Kasumi-1 (cell line): ENCODE measurements at regions not wholly inside any gene's neighbourhood (a gene's known extent, or its start where the extent isn't known, plus 50 kb on each side); places are given as distances from the start of the nearest gene placed in this dataset.
"Not testable (repeated sequence)": the region's sequence is repeated elsewhere in the genome, so short reads cannot be mapped to it uniquely, and the experiment has no call there.

Experiments used
- DNase-seq, 2 experiments: peaks; one replicate each; lab custom pipeline; 2025; lab: John Stamatoyannopoulos, UW

DNA sequence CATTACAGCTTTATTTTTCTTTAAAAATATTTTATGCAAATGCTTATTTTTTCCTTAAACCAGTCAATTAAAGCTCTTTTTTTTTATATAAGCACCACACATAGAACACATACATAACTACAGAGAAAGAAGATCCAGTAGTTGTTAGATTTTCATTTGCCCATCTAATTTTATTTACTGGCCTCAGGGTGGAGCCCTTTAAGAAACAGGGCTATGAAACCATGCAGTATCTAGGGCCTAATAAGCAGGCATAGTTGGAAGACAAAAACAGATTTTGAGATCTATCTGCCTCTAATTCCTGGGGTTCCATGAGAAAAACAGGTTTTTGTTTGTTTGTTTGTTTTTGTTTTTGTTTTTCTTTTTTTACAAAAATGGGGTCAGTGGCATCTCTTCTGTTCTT, 120.6 kb downstream of the BCHE start:
- DNase-seq: no peak

DNA sequence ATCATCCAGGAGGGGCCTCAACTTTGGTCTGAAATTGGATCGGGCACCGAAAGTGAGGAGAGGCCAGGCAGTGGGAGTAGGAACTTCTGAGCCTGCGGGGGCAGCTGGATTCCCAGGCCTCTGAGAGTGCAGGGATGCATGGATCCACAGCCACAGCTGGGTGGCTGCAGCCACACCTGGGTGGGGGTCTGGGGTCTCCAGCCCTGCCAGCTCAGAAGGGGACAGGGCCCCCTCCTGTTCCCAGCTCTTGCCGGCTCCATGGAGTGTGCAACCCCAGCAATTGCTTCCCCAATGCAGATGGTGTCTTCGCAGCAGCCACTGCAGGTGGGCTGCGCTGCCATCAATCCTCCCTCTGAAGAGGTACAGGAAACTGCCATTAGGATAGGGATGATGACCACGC, 123.7 kb downstream of the BCHE start:
- no peak for DNase-seq

DNA sequence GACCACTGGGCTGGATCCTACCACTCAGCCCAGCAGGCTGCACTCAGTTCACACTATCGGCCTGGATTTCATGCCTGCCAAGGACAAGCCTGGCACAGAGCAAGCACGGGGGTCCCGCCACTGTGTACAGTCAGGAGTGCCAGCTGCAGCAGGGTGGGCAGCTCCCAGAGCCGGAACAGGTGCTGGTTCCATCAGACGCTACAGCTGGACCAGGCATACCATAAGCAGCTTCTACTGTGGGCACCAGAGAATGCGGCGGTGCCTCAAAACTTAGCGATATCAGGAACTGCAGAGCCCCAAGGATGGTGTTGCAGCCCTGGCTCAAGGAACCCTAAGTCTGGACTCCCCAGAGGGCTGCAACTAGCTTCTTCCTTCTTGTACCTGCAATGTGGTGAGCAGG, 124.8 kb downstream of the BCHE start:
- DNase-seq: no peak

DNA sequence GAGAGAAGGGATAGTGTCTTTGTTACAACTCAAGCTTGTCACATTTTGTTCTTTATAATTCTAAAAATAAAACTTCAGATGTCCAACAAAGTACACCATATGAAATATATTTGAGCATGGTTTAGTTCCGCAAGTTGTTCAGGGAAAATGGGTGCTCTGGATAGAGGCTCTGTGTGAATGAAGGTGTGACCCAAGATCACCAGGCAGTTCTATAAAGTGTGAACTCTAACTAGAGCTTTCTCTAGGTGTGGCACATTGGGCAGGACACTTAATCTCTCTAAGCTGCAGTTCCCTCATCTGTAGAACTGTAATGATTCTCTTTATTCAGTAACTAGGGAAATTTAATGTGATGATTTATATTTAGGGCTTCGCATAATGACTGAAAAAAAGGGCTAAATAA, 139.3 kb downstream of the BCHE start:
- DNase-seq: no peak

DNA sequence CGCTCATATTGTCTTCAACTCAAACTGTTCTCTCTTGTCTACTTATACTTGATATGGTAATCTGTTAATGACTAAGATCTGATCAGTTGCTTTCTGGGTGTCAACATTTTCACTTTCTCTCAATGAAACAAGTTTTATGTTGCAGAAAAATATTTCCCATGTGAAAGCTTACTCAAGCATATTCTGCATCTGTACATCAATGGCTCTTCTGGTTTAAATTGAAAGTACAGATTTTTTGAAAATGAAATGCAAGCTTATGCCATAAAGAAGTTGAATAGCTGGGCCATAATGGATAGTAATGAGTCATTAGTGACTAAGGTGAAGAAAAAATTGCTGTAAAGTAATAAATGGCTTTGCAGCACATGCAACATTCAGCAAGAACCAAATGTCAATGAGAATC, 140.7 kb downstream of the BCHE start:
- DNase-seq: no peak

DNA sequence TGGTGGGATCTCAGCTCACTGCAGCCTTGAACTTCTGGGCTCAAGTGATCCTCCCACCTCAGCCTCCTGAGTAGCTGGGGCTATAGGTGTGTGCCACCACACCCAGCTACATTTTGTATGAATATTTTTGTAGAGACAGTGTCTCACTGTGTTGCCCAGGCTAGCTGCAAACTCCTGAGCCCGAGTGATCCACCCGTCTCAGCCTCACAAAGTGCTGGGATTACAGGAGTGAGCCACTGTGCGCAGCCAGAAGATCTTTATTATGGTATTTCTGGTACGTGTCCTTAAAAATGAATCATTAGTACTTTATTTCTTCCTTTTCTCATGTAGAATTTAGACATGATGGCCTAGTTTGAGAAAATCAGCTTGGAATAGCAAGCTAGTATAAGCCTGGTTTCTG, 153.3 kb downstream of the BCHE start:
- DNase-seq: no peak

DNA sequence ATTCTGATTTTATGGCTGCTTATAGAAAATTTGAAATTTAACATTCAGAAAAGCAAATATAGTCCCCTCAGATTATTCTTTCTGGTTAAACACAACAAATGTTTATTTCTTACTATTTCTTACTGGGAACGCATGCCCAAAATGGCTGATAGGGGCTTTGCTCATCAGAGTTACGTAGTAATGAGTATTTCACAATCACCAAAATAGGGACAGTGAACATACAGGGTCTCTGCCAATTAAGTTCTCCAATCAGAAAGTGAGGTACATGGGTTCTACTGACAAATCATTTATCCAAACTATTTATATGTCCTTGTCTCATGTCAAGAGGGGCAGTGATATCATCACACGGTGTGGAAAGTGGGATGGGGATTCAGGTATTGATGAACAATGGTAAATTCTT, 154.5 kb downstream of the BCHE start:
- DNase-seq: no peak

DNA sequence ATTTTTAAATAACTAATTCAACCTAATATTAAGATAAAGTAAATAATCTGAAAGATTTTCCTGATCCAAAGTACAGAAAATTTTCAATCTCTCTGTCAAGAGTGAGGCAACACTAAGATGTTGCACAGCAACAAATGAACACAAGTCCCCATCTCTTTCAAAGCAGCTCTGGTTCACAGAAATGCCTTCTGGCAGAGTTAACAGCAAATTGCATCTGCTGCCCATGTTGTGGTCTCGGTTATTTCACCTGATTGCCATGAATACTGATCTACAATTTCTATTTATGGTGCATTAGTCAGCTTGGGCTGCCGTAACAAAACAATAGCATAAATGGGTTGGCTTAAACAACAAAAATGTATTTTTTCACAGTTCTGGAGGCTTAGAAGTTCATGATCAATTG, 167.3 kb downstream of the BCHE start:
- DNase-seq: no peak

DNA sequence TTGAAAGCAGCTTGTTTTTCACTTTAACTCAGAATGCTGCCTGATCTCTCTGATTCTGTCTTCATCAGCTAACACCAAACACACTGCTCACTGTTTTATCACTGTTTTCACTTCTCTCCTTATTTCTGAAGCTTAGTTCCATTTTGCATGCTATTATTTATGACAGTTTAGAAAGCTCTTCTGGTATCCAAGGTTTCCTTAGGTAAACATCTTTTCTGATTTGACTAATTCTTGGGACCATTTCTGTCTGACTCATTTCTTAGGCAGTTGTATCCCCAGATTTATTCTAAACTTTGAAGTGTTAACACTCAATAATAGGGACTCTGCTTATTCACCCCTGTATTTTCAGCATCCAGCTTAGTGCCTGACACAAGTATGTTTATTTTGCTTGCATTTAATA, 167.7 kb downstream of the BCHE start:
- no peak for DNase-seq

DNA sequence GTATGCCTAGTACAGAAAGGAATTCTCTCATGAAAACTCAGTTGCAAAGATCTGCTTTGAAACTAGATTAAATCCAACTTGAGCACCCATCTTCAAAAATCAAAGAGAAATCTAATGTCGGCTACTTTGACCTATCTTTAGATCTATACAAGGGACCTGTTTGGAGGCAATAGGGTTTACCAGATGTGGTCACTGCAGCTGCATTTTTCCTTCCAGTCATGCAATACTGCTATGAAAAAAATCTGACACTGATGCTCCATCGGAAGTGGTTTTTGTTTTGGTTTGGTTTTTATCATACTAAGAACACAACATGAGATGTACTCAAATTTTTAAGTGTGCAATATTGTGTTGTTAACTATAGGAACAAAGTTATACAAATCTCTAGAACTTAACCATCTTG, 169.5 kb downstream of the BCHE start:
- no peak for DNase-seq

DNA sequence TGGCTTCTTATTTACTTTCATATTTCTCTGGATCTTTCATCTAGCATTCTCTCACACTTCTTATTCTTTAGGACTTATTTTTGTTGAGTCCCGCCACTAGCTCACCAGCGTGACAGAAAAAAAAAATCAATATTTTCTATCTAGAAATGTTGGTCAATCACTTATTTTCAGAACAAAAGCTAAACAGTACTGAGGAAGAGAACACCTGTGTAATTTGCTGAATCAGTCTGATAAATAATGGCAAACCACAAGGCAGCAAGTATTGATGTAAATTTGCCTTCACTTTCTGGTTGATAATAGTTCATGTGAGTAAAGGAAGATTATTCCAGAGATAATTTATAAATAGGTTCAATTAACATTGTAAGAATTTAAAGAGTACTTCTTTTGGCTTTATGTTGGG, 179.2 kb downstream of the BCHE start:
- no peak for DNase-seq

DNA sequence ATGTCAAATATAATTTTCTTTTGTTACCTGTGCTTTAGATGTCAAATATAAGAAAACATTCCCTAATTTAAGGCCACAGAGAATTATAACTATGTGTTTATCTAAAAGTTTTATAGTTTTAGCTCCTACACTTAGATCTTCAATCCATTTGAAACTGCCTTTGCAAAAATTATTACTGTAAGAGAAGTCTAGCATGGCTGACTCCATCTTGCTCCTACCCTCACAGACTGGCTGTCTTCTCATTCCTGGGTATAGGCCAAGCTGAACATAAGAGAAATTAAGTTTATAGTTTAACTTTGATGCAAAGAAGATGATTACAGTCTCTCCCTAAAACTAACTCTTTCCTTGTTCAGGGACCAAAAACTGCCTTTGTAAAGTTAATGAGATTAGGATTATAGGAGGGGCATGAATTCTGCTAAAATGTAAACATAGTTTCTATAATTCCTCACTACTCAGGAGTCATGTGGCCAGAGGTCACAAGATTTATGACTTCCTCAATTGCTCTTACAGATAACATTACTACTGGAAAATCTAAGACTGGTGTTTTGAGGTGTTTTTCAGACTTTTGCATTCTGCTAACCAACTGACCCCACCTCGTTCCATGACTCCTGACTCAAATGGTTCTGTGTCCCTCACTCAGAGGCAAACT, 184.0 kb downstream of the BCHE start:
- DNase-seq: peak; percentile 0 to 17

DNA sequence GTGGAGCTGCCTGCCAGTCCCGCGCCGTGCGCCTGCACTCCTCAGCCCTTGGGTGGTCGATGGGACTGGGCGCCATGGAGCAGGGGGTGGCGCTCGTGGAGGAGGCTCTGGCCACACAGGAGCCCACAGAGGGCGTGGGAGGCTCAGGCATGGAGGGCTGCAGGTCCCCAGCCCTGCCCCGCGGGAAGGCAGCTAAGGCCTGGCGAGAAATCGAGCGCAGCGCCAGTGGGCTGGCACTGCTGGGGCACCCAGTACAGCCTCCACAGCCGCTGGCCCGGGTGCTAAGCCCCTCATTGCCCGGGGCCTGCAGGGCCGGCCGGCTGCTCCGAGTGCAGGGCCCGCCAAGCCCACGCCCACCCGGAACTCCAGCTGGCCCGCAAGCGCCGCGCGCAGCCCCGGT, 187.9 kb downstream of the BCHE start:
- not testable (repeated sequence) for DNase-seq

DNA sequence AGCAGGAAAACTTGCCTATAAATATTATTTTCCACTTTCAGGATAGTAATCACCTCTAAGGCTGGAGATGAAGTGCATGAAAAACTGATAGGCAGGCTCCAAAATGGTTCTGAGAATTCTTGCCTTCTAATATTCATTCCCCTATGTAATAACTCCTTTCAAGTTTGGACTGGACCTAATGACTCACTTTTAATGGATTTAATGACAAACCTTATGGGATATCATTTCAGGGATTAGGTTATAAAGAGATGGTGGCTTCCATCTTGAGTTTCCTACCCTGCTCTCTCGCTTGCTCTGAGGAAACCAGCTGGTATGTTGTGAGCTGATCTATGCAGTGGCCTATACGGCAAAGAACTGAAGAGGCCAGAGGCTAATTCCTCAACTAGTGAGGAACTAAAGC, 192.0 kb downstream of the BCHE start:
- DNase-seq: no peak

DNA sequence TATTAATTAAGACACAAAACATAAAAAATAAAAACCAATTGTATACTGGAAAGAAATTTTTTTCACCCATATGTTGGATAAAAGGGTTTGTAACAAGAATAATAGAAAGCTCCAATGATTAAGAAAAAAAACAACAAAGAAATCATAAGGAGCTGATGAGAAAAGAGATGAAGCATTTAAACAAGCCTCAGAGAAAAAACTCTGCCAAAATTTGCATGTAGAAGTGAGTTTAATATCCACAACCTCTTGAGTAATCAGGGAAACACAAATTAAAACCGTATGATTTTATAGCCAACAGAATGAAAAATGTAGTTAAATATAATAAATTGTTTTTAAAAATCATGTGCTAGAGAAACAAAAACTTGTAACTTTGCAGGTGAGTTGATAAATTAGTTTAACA, 192.9 kb downstream of the BCHE start:
- no peak for DNase-seq

DNA sequence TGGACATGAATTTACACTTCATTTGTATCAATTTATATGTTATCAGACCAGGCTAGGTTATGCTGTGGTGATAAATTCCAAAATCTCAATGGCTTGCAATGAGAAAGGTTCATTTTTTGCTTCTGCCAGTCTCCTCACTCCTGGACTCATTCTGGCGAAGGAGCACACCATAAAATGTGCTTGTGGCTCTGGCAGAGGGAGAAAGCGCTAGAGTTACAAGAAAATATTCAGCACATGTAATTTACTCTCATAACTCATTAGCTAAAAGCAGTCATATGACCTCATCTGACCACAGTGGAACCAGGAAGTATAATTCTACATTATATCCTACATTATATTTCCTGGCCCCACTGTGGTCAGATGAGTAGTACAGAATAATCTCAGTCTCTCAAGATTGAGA, 193.8 kb downstream of the BCHE start:
- DNase-seq: peak in 1 of 2 experiments; percentile 17

DNA sequence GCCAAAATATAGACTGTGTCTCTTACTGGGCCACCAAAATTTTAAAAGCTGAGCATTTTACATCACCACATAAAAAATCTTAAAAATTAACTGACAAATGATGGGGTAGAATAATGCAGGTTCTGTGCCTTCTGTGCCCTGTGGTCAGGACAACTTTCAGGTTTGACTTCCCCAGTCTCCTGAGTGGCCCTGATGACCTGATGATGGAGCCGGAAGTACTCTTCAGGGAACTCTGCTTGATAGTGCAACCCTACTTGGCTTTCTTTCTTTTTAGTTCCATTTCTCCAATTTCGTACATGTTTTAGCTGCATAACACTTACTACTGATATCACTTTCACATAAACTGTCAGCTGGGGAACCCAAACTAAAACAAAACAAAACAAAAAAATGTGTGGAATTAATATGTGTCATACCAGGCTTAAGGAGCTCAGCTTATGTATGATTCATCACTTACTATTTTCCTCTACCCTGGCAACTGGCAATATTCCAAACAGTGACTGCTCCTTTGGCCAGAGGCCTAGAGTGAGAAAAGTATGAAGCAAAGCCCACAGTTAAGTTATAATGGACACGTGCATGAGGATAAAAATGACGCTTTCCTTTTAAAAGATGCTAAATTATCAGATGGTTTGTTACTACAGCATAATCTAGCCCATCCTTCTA, 194.3 kb downstream of the BCHE start:
- DNase-seq: peak; percentile 39 to 42

DNA sequence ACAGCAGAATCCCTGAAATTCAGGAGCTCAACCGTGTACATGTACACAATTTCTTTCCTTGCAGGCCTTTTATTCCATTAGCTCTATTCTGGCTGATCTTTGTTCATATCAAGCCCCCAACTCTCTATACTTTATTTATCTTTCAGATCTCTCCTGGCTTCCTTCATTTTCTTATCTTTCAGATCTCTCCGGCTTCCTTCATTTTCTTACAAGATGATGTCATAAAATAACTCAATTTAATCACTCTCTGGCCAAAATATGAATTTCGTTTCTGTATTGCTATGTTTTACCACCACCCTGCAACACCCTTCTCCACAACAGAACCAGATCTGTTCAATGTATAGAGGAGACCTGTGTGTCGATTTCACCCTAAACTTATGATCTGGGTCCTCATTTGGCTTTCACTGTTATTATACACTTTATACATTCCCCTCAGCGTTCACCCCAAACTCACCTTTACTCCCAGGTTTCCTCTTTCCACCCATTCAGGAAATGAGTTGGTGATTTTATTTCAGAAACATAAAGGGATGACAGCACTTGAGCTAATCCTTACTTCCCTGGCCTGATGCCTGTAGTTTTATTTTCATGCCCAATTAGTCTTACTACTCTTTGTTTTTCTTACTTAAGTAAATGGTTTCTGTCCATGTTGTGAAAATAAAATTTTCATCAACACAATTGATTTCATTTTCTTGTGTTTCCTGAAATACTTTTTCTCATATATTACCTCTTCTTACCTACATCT, 195.5 kb downstream of the BCHE start:
- DNase-seq: no peak

DNA sequence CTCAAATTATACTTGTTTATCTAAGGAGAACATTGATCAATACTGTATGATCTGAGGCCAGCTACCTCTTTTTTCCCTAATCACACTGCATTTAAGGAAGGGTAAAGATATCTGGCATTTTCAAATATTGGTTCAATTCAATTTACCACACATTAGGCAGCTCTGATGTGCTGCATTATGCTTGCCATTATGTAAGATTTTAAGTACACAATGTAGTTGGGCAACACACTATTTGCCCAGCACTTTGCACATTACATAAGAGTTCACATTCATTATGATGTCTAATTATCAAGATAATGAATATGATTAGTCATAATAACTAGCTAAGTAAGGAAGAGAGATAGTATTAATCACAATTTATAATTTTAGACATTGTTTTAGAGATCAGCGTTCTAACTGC, 196.3 kb downstream of the BCHE start:
- no peak for DNase-seq

DNA sequence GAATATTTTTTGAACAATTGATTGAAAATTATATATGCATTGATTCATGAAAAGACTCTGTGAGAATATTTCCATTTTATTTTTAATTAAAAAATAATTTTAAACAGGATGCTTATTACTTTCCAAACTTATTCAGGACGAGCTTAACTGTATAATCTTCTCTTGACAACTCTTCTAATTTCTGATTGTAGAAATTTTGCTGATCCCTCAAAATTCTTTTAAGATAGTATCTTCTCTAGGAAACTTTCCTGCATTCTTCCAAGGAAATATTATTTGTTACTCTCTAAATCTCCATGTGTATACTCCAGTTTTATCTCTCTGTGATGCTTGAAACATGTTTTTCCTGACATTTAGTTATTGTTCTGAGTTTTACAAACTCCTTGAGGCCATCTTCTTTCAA, 197.2 kb downstream of the BCHE start:
- no peak for DNase-seq

DNA sequence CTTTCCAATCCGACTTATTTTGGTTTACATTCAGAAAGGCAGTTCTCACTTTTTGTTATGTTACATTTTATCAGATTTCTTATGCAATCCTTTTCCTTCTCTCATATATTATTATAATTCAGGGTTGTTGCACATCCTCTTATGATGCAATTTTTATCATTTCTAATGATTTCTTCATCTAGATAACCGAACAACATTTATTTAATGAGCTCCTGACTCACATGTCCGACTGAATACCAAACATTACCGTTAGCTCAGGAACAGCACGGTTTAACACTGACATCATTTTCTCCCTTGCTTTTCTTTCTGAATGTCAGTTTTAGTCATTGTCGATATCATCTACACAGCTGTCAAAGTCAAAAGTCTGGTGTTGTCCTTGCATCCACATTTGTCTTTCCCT, 199.2 kb downstream of the BCHE start:
- DNase-seq: no peak

DNA sequence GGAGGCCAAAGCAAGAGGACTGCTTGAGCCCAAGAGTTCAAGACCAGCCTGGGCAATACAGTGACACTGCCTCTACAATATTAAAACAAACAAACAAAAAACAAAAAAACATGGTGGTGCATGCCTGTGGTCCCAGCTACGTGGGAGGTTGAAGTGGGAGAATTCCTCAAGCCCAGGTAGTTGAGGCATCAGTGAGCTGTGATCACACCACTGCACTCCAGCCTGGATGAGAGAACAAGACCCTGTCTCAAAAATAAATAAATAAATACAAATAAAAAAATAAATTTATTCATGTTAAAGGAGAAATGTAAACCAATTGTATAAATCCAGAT, 200.6 kb downstream of the BCHE start:
- DNase-seq: no peak

DNA sequence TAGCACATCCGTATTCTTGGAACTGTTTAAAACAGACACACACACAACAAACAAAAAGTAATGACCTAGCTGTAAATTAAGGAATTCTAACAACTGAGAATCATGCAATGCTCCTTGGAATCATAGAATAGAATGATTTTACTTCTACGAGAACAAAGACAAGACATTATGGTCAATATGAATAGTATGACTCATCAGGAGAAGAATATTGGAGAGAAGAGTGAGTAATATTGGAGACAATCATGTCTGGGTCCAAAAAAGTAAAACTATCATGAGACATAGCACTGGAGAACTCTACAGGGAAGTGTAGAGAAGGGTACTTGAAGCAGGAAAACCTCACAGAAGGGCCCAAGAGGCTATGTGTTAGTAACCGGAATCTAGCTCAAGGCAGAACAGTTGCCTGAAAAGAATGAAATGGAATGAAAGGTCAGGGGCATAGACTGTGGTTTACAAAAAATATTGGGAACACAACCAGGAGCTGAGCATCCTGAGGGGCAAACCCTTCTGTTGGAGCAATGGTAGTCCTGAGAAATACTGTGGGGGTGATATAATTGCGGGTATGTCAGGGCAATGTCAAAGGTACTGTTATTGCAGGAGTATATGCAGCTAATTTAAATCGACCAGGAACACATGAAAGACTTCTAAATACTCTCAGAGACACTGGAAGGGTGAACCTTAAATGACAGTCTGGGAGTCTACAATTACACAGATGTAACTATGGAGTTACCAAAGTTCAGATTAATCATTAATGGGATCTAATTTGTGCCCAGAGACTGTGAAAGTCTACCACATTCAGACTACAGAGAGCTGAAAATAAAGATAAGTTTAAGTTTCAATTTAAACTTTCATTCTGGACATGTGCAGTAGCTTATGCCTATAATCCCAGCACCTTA, 201.2 kb downstream of the BCHE start:
- no peak for DNase-seq
